ENCODE measurements at regions not wholly inside any gene's neighbourhood (a gene's known extent, or its start where the extent isn't known, plus 50 kb on each side); places are given as distances from the start of the nearest gene placed in this dataset.

DNA sequence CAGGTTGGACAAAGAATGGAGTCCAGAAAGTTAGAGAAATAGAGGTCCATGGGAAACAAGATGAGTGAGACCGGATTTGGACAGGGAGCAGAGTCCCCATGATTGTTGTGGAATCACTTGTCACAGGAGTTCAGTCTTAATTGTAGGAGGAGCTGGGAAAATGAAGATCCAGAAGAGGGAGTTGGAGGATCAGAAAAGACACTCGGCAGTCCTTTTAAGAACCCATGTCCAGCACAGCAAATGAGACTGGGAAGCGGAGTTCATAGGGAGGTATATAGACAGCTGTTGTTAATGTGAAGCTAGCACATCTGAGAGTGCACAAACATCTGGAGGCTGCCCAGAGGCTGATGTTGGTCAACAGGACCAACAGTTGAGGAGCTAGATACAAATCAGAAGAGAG is 111.4 kb upstream of the RXFP1 start (continued):
- TF ChIP-seq, protein P1, sequence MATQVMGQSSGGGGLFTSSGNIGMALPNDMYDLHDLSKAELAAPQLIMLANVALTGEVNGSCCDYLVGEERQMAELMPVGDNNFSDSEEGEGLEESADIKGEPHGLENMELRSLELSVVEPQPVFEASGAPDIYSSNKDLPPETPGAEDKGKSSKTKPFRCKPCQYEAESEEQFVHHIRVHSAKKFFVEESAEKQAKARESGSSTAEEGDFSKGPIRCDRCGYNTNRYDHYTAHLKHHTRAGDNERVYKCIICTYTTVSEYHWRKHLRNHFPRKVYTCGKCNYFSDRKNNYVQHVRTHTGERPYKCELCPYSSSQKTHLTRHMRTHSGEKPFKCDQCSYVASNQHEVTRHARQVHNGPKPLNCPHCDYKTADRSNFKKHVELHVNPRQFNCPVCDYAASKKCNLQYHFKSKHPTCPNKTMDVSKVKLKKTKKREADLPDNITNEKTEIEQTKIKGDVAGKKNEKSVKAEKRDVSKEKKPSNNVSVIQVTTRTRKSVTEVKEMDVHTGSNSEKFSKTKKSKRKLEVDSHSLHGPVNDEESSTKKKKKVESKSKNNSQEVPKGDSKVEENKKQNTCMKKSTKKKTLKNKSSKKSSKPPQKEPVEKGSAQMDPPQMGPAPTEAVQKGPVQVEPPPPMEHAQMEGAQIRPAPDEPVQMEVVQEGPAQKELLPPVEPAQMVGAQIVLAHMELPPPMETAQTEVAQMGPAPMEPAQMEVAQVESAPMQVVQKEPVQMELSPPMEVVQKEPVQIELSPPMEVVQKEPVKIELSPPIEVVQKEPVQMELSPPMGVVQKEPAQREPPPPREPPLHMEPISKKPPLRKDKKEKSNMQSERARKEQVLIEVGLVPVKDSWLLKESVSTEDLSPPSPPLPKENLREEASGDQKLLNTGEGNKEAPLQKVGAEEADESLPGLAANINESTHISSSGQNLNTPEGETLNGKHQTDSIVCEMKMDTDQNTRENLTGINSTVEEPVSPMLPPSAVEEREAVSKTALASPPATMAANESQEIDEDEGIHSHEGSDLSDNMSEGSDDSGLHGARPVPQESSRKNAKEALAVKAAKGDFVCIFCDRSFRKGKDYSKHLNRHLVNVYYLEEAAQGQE (IDR thresholded peaks at IDR 0.05; ENCODE audit: borderline replicate concordance): peak; percentile 14; the same call in 1 of the 2 replicates
- TF ChIP-seq, protein P1 (CRISPR knock-in tag; IDR thresholded peaks at IDR 0.05; ENCODE audit: low read depth): no peak
- no peak for TF ChIP-seq ZNF408 (CRISPR knock-in tag; IDR thresholded peaks at IDR 0.05; ENCODE audit: low read depth)
- TF ChIP-seq, protein P2, sequence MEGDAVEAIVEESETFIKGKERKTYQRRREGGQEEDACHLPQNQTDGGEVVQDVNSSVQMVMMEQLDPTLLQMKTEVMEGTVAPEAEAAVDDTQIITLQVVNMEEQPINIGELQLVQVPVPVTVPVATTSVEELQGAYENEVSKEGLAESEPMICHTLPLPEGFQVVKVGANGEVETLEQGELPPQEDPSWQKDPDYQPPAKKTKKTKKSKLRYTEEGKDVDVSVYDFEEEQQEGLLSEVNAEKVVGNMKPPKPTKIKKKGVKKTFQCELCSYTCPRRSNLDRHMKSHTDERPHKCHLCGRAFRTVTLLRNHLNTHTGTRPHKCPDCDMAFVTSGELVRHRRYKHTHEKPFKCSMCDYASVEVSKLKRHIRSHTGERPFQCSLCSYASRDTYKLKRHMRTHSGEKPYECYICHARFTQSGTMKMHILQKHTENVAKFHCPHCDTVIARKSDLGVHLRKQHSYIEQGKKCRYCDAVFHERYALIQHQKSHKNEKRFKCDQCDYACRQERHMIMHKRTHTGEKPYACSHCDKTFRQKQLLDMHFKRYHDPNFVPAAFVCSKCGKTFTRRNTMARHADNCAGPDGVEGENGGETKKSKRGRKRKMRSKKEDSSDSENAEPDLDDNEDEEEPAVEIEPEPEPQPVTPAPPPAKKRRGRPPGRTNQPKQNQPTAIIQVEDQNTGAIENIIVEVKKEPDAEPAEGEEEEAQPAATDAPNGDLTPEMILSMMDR (IDR thresholded peaks at IDR 0.05 in 2 of 3, conservative IDR thresholded peaks at IDR 0.05 in 1 of 3; ENCODE audit: insufficient read depth in 2 of 3, low read depth in 1 of 3, low read length in 3 of 3): peak in 2 of 3 experiments; percentile 27 to 46; a peak in 2 of 6 replicates
- TF ChIP-seq RAD21 (CRISPR knock-in tag; conservative IDR thresholded peaks at IDR 0.05 in 1 of 2, IDR thresholded peaks at IDR 0.05 in 1 of 2): peak; percentile 35 to 50
- no peak for TF ChIP-seq BACH1 (tag; IDR thresholded peaks at IDR 0.05)
- TF ChIP-seq FUS (optimal IDR thresholded peaks at IDR 0.05; ENCODE audit: low read depth, low read length): no peak
- no peak for TF ChIP-seq U2AF2 (optimal IDR thresholded peaks at IDR 0.05; ENCODE audit: low read depth, low read length)
